ENCODE measurements at regions not wholly inside any gene's neighbourhood (a gene's known extent, or its start where the extent isn't known, plus 50 kb on each side); places are given as distances from the start of the nearest gene placed in this dataset.

DNA sequence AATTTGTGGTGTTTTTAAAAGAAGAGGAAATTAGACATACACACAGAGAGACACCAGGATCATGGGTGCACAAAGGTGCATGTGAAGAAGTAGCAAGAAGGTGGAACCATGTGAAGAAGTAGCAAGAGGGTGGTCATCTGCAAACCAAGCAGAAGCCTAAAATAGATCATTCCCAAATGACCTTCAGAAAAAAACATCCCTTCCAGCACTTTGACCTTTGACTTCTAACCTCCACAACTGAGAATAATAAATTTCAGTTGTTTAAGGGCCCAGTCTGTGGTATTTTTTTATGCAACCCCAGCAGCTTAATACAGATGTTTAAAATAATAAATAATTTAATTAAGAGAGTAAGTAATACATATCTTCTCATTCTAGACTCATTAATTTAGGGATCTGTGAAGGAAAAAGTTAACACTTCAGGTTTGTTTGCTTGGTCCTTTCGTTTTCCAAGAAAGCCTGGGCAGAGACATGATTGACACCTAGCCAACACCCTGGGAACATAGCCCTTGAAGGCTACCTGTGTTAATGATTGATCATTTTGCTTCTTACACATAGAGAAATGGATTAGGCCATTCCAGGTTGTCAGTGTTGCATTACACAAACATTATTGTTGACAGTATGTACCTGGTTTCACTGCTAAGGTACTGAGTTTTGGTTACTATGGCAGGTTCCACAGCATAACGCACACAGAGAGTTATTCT, 1331.2 kb upstream of the GBE1 start:
- TF ChIP-seq, protein P1, sequence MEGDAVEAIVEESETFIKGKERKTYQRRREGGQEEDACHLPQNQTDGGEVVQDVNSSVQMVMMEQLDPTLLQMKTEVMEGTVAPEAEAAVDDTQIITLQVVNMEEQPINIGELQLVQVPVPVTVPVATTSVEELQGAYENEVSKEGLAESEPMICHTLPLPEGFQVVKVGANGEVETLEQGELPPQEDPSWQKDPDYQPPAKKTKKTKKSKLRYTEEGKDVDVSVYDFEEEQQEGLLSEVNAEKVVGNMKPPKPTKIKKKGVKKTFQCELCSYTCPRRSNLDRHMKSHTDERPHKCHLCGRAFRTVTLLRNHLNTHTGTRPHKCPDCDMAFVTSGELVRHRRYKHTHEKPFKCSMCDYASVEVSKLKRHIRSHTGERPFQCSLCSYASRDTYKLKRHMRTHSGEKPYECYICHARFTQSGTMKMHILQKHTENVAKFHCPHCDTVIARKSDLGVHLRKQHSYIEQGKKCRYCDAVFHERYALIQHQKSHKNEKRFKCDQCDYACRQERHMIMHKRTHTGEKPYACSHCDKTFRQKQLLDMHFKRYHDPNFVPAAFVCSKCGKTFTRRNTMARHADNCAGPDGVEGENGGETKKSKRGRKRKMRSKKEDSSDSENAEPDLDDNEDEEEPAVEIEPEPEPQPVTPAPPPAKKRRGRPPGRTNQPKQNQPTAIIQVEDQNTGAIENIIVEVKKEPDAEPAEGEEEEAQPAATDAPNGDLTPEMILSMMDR (IDR thresholded peaks at IDR 0.05; ENCODE audit: borderline replicate concordance, insufficient read depth, low read depth, low read length) = no peak
- no peak overlapping the region for H3K4me3 ChIP-seq (ENCODE audit: low read depth, low read length)

DNA sequence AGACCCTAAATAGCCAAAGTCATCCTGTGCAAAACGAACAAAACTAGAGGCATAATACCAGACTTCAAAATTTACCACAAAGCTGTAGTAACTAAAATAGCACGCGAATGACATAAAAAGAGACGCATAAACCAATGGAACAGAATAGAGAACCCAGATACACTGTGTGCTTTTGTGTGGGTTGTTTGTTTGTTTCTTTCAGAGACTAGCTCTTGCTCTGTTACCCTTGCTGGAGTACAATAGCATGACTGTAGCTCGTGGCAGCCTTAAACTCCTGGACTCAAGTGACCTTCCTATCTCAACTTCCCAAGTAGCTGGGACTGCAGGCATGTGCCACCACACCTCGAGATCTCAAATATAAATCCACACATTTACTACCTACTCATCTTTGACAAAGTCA, 1314.6 kb upstream of the GBE1 start:
- H3K4me3 ChIP-seq (ENCODE audit: low read depth, low read length) = no peak overlapping the region
- TF ChIP-seq, protein P1 (IDR thresholded peaks at IDR 0.05; ENCODE audit: borderline replicate concordance, insufficient read depth, low read depth, low read length) = no peak

- TF ChIP-seq, protein P1 (IDR thresholded peaks at IDR 0.05; ENCODE audit: borderline replicate concordance, insufficient read depth, low read depth, low read length) = no peak
- no peak overlapping the region for H3K4me3 ChIP-seq (ENCODE audit: low read depth, low read length)
Measured at GRCh38 chr3:83074485-83074884, 1313.0 kb upstream of the GBE1 start.

DNA sequence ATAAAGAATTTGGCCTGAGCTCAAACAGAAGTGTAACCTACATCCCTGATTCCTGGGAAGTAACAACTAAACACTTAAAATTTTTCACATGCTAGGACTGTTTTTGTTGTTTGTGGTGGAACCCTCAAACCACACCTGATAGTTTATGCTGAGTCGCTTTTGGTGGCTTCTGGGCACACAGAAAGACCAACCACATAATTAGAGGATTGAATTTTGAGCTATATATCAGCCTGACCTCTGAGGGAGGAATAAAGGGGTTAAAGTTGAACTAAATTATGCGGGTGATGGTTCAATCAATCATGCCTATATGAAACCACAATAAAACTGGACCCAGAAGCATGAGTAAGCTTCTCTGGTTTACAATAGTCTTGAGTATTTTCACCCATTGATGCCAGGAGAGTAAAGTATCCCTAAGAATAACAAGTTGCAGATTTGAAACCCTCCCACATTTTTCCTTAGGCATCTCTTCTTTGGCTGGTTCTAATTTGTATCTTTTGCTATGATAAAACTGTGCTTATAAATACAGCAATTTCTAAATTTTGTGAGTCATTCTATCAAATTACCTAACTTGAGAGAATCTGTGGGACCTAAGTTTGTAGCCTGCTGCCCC, 1304.5 kb upstream of the GBE1 start:
- H3K4me3 ChIP-seq (ENCODE audit: low read depth, low read length) = no peak overlapping the region
- TF ChIP-seq, protein P1 (IDR thresholded peaks at IDR 0.05; ENCODE audit: borderline replicate concordance, insufficient read depth, low read depth, low read length) = no peak

DNA sequence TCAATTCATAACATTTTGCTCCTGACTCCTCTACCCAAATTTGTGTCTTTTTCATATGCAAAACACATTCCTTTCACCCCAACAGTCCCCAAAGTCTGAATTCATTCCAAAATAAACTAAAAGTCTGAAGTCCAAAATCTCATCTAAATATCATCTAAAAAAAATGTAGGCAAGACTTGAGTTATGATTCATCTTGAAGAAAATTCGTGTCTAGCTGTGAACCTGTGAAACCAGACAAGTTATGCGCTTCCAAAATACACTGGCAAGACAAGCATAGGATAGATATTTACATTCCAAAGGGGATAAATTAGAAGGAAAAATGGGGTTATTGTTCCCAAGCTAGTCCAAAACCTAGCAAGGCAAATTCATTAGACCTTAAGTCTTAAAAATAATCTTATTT, 1302.0 kb upstream of the GBE1 start:
- H3K4me3 ChIP-seq (ENCODE audit: low read depth, low read length) = no peak overlapping the region
- TF ChIP-seq, protein P1 (IDR thresholded peaks at IDR 0.05; ENCODE audit: borderline replicate concordance, insufficient read depth, low read depth, low read length) = no peak

GRCh38 chr3:83048556-83048955, 1287.1 kb upstream of the GBE1 start:
- no peak overlapping the region for H3K4me3 ChIP-seq (ENCODE audit: low read depth, low read length)
- TF ChIP-seq, protein P1 (IDR thresholded peaks at IDR 0.05; ENCODE audit: borderline replicate concordance, insufficient read depth, low read depth, low read length) = no peak

- TF ChIP-seq, protein P1 (IDR thresholded peaks at IDR 0.05; ENCODE audit: borderline replicate concordance, insufficient read depth, low read depth, low read length) = no peak
- H3K4me3 ChIP-seq (ENCODE audit: low read depth, low read length) = no peak overlapping the region
Measured at GRCh38 chr3:83039422-83039821, 1278.0 kb upstream of the GBE1 start.

Measured in GM12875 (cell line).